Hypothalamus (tissue), 51 donors: ENCODE measurements at regions not wholly inside any gene's neighbourhood (a gene's known extent, or its start where the extent isn't known, plus 50 kb on each side); places are given as distances from the start of the nearest gene placed in this dataset.

ENCODE experiments used
- DNase-seq, 51 donors: peaks; one replicate each; lab custom pipeline; 2025; lab: John Stamatoyannopoulos, UW

DNA sequence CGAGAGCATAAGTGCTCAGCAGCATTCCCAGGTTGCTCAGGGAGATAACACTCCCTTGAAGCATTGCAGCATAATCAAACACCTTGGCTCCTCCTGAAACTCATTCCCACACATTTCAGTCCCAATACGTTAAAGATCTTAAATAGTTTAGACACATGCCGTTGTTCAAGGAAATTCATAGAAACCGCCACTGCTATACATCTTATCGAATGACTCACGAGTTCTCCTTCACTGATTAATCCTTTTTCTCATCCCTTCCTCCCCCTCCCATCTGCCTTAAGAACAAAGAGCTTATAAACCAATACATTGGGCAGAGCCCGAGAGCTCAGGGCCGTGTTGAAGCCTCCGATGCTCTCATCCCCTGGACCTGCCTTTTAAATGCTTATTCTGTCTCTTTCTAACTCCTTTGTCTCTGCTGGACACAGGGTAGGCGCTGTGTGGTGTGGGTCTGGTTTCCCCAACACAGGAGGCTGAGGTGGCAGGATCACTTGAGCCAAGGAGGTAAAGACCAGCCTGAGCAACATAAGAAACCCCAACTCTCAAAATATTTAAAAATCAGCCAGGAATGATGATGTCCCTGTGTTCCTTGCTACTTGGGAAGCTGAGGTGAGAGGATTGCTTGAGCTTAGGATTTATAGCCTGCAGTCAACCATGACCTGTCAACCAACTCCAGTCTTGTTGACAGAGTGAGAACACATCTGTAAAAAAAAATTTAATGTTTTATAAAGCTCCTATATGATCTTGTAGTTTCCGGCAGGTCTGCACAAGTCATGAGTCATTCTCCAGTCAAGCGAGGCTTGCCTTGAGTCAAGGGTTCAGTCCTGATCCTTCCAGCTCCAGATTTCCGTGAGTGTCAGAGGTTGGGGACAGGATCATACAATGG lies 394.0 kb upstream of the HSFY2 start:
- no peak for DNase-seq

DNA sequence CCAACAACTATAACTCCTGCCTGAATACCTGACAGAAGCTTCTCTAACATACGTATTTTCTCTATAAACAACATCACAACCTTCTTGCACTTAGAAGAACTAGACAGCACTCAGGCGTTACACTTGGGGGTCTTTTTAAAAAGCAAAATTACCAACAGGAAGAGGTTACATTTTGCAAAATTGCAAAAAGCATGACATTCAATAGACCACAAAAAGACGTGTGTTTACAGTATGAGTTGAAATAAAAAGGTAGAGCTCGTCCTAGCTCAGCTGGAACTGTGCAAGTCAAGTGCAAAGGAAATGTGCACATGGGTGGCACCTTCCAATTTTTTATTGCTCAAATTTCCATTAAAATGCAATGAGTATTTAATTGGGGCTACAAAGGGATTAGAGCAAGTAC lies 375.2 kb upstream of the HSFY2 start:
- no peak for DNase-seq

DNA sequence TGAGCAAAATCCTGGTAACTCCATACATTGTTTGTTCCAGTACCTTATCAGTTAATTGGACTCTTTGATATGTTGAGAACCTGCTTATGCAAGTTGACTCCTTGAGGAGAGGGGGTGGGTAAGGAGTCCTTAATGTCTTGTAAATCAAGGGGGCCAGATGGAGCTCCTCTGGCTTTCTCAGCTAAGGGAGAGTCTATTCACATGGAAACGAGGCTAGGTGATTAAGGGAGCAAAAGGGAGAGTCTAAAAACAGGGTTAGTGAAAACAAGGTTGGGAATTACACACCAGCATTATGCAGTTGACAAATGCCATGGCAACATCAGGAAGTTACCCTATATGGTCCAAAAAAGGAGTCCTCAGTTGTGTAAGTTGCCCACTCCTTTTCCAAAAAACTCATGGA lies 372.8 kb upstream of the HSFY2 start:
- no peak for DNase-seq

- DNase-seq = no peak
Measured at GRCh38 chrY:19142093-19142492, 368.6 kb upstream of the HSFY2 start.

- DNase-seq = no peak
Measured at GRCh38 chrY:19140285-19140920, 366.9 kb upstream of the HSFY2 start.

GRCh38 chrY:19134426-19134825 lies 360.9 kb upstream of the HSFY2 start:
- no peak for DNase-seq

- DNase-seq = no peak
Measured at GRCh38 chrY:19130569-19131358, 357.2 kb upstream of the HSFY2 start.

GRCh38 chrY:19126889-19127288 lies 353.4 kb upstream of the HSFY2 start:
- DNase-seq = no peak

DNA sequence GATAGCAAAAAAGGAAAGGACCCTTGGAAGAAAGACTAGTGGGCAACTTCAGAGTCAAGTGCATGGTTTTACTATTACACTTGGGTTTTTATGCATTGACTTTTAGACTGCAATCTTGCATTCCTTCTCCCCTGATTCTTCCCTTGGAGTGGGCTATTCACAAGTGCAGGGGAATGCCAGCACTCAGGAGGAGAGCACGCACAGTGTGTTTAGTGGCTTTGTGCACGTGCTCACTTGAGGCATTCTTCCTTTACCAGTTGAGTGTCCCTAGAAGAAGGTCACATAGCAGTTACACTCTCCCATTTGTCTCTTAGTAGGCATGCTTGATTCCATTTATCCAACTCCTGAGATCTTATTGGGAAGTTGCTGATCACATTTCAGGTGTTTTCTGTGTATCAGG lies 351.1 kb upstream of the HSFY2 start:
- no peak for DNase-seq

DNA sequence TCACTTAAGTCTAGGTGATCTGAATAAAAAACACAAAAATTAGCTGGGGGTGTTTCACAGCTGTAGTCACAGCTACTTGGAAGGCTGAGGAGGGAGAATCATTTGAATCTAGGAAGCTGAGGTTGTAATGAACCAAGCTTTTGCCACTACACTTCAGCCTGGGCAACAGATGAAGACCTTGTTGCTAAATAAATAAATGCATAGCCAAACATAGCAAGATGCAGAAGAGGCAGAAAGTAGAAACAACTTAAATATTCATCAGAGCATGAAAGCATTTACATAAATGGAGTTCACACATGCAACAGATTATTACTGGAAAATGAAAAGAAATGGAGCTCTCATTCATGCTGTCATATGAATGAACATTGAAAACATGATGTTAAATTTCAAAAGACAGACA lies 348.9 kb upstream of the HSFY2 start:
- DNase-seq = no peak

DNA sequence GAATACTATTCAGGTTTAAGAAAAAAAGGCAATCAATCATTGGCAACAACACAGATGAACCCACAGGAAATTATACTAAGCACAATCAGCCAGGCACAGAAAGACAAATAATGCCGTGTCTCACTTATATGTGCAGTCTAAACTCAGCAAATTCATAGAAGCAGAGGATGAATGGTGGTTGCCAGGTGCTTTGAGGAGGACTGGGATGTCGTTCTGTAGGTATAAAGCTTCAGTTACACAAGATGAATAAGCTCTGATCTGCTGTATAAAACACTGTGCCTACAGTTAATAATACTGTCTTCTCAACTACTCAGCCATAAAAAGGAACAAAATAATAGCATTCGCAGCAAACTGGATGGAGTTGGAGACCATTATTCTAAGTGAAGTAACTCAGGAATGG lies 324.8 kb upstream of the HSFY2 start:
- DNase-seq = no peak

DNA sequence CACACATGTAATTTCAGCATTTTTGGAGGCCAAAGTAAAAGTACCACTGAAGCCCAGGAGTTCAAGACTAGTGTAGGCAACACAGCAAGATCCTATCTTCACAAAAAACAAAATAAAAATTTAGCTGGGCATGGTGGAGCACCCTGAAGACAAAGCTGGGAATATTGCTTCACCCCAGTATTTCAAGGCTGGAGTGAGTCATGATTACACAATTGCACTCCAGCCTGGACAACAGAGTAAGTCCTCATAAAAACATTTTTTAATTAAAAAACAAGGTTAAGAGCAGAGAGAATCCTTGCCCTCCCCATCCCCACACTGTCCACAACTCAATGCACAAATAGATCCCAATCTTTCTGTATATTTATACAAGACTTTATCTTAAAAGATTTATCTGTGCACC lies 321.9 kb upstream of the HSFY2 start:
- DNase-seq = no peak

DNA sequence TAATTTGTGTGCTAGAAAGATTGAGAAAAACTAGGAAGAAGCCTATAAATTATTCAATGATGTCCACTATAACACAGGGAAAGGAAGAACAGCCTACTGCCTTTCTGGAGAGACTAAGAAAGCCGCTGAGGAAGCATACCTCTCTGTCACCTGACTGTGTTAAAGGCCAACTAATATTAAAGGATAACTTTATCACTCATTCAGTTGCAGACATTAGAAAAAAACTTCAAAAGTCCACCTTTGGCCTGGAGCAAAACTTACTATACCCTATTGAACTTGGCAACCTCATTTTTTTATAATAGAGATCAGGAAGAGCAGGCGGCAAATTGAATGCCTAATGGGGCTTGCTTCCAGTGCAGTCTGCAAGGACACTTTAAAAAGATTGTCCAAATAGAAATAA lies 309.5 kb upstream of the HSFY2 start:
- DNase-seq = no peak

GRCh38 chrY:19077698-19078113 lies 304.2 kb upstream of the HSFY2 start:
- peak in 27 of 51 donors; percentile 0 to 45 (median 16) for DNase-seq

DNA sequence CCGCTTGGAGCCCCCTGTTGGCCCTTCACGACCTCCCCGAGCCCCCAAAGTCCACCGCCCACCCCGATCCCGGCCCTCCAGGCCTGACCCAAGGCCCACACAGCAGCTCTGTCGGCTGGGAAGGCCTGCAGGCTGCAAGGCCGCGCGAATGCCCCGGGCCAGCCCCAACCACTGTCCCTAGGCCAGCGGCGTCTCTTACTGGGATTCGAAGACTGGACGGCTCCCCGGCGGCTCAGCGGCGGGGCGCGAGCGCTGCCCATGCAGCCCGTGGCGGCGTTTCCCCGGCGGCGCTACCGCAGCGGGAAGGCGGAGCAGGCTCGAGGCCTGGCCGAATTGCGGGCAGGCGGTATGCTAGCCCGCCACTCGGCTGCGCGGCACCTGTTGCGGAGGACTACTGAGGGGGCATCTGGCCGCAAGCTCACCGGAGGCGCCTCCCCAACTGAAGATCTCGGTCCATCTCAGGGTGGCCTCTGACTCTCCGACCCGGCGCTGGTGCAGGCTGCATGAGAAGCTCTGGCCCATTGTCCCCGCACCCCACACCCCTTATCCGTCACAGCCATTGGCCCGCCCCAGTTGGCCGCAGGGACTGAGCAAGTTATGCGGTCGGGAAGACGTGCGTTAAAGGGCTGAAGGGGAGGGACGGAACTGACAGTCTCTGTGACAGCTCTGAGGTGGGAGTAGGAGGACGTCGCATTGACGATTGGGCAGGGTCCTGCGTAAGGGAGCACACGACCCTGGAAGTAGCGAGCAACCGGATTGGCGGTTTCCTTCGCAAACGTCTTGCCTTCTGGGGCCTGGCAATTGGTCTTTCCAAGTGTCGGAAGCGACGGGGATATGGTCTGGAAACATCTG lies 303.5 kb upstream of the HSFY2 start:
- peak in 32 of 51 donors; percentile 0 to 71 (median 34) for DNase-seq

DNA sequence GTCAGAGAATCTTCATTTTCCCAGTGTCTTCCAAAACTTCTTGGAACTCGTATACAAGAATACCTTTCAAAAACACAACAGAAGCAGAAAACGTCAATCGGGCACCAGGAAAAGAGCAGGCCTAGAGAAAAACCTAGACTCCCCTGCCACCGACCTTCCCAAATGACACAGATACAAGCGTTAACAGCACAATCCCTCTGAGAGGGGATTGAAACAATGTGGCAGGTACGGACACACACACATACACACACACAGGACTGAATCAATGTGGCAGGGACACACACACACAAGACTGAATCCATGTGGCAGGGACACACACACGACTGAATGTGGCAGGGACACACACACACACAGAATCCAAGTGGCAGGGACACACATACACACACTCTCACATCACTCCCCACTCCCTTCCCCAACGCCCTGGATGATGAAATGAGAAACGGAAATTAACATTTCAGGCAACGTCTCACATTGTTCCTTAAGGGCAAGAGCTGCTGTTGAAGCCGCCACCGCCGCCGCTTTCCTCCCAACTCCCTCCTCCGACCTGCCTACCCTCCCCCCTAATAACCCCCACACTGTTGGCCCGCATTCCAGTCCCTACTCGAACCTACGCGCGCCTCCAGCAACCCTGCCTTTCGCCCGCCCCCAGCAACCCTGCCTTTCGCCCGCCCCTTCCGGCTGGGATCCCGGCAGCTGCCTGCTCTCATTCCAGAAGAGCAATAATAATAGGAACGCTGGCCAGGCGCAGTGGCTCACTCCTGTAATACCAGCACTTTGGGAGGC lies 302.1 kb upstream of the HSFY2 start:
- peak in 32 of 51 donors; percentile 0 to 74 (median 42) for DNase-seq

DNA sequence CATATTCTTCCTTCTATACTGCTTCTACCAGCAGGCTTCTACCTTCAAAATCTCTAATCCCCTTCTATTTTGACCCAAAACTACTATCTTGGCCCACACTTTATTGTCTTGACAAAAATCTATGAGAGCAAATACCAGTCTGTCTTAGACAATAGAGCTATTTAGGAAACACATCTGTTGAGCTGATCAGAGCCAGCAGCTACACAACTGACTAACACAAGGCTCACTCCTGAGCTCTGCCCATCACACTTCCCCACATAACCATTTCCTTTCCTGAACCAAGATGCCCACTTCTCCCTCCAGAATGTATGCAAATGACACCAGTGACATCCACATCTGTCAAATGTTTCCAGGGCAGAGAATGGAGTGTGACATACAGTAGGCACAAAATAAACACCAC lies 293.9 kb upstream of the HSFY2 start:
- peak in 1 of 51 donors; percentile 0 for DNase-seq

DNA sequence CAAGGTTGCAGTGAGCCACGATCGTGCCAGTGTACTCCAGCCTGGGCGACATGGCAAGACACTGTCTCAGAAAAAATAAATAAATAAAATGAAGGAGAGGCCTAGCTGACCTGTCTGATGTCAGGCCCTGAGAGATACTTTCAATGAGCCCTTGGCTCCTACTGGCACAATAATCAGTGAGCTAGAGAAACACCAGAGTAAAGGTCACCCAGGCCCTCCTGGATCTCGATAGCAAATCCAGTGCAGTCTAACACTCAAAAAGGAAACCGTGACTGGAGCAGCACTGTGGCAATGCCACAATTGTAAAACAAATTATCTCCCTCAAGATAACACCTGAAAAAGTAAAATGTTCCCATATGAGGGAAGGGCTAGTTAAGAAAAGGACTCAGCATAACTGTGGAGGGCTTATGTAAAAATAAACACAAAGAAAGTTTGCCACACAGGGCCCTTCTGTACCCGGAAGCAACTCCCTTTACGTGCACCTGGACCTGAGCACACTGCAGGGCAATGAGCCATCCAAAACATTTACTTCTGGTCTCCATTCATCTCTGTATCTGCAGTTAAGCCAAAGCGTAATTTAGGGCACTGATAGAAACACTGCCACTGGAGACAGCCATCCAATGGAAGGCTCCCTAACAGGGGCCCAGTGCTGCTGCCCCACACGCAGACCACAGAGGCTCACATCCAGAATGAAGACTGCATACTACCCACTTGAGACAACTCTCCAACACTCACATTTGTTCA lies 293.1 kb upstream of the HSFY2 start:
- no peak for DNase-seq

DNA sequence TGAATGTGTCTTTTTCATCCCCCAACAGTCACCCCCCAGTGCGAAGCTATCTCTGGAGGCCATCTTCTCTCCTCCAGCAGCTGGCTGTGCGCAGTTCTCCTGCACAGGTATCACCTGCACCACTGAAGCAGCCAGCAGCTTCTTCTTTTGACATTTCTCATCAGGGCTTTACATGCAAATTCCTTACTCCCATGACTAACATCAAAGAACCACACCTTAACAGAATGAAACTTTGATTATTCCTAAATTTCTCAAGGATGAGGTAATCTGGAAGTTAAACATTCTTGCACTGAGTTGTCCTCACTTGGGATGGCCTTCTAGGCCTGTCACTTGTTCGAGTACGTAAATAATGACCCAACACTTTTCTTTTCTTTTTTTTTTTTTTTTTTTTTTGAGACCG lies 291.6 kb upstream of the HSFY2 start:
- DNase-seq = no peak
